ENCODE measurements at regions not wholly inside any gene's neighbourhood (a gene's known extent, or its start where the extent isn't known, plus 50 kb on each side); places are given as distances from the start of the nearest gene placed in this dataset.

DNA sequence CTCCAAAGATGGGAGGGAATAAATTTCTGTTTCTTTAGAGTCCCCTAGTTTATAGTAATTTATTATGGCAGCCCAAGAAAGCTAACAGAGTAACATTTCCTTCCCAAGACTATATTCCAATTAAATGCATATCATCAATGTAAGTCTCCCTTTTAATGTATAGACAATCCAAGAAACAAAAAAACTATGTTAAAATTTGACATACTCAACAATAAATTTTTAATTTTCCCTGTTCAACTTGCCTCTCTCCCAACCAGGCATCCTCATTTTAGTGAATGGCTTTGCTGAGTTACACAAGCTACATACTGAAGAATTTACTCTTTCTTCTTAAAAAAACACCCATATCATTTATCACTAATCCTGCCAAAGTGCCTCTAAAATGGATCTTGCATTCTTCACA is 1357.7 kb downstream of the PCDH9 start:
- DNase-seq: no peak

DNA sequence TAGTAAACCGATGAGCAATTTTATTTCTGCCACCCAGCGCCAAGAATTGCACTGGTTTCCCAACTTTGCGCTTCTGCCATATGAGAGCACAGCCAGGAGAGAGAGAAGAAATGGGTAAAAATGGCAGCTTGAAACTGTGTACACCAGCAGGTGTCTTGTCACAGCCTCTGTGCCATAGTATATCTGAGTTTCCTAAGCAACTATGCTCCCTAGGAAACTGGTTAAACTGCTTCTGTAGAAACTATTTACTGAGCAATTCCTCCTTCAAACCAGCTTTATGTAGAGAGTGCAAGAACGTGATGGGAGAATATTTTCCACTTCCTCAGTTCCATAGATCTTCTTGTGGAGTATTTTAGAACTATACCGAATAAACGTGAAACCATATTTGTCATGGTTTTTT is 1361.3 kb downstream of the PCDH9 start:
- DNase-seq: no peak

DNA sequence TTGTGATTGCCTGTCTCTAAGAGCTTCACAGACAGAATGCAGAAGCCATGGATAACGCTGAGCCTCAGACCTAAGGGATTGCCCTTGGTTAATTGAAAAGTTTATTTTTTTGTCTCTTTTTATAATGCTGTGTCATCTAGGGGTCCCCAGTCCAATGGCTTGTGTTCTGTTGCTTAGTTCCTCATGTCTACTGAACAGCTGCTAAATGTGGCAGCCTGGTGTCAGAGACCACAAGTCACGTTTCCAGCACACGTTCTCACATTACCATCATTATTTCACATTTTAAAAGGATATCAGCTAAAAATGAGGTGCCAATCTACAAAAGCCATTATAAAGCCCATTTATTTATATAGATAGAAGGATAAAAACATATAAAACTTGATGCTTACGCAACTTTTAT is 1362.0 kb downstream of the PCDH9 start:
- DNase-seq: no peak

DNA sequence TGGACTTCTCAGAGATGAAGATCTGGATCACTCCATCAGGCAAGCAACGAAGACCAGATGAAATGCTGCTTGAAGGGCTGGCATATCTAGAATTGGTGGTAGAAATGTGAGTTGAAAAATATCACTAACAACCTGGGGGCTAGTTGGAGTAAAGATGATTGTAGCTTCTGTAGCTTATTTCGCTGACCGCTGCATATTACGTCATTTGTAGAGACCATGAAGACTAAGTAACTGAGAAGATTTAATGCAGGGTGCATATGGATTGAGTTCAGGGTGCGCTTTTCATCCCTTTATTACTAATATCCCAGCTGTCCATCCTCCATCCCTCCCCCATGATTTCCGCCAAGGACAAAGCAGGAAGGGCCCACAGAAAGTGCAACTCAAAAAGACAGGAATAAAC is 1364.0 kb downstream of the PCDH9 start:
- no peak for DNase-seq

DNA sequence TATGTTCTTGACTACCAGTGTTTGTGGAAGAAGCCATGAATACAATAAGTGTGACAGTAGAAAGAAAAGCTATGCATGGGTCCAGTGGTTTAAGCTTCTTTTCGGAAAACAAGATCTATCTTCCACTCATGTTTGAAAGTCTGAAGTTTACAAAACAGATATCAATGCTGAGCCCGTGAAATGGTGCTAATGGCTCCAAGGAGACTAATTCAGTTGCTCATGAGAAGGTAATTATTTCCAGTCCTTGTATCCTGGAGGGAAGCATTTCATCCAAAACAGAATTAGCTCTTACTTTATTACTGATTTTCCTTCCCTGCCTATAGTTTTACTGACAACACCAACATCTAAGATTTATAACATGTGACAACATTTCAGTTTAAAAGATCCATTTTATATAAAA is 1364.9 kb downstream of the PCDH9 start:
- DNase-seq: no peak

DNA sequence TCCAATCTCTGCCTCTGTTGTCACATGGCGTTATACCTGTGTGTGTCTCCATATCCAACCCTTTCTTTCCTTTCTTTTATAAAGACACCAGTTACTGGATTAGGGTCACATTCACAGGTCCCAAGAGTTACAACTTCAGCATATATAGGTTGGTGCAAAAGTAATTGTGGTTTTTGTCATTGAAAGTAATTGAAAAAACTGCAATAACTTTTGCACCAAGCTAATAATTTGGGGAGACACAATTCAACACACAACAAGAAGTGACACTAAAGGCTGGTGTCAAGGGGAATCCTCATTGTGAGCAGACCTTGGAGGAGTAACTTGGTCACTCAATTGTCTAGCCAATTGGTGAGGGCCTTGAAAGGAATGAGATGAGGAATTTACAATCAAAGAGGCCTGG is 1366.1 kb downstream of the PCDH9 start:
- DNase-seq: no peak

DNA sequence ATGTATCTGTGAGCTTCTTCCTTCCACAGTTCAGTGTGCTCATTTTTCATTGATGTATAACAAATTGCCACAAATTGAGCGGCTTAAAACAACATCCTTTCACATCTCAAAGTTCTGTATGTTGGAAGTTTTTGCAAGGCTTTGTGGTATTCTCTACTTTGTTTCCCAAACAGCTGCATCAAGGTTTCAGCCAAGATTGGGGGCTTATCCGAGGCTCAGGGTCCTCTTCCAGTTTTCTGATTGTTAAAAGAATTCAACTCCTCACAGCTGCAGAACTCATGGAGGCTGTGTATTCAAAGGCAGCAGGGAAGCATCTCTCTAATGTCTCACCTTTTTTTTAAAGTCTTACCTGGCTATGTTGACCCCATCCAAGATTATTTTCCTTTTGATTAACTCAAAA is 1369.8 kb downstream of the PCDH9 start:
- DNase-seq: no peak

DNA sequence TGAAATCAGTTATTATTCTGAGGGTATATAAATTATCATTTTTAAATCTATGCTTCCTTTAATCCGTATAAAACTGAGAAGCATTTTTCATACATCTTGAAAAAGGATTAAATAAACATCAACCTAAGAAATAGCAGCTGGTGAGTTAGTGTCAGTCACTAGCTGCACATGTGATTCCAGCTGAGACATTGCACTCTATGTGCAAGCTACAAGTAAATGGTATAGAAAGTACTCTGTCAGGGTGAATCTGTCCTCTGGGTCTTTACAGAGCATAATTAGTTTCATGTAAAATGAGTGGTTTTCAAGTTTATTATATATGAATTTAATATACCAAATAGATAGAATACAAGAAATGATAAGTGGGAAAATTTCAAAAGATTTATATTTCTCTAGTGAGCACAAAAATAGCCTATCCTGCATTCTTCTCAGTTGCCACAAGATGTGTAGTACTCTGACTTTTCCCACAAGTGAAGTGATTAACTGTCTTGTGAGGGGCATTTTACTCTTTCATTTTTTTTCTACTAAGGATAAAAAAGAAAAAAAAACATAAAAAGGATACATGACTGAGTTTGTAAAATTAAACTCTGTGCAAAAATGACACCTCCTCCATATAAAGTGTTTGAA is 1372.1 kb downstream of the PCDH9 start:
- DNase-seq: no peak

DNA sequence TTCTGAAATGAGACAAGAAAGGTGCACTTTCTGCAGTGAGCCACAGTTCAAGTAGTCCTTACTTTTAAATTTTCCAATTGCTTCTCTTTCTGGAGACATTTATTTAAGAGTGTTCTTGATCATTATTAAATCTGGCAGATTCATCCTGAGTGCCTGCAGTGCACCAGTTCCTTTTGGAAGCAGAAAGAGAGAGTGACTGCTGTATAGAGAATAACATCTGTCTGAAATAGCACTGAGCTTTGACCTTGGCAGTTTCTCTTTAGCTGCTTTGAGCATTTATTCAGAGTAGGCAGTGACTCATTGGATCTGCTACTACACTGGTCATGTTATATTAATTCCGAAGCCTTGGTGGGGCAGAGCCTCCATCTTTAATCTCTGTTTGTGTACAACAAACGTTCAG is 1373.7 kb downstream of the PCDH9 start:
- DNase-seq: no peak

DNA sequence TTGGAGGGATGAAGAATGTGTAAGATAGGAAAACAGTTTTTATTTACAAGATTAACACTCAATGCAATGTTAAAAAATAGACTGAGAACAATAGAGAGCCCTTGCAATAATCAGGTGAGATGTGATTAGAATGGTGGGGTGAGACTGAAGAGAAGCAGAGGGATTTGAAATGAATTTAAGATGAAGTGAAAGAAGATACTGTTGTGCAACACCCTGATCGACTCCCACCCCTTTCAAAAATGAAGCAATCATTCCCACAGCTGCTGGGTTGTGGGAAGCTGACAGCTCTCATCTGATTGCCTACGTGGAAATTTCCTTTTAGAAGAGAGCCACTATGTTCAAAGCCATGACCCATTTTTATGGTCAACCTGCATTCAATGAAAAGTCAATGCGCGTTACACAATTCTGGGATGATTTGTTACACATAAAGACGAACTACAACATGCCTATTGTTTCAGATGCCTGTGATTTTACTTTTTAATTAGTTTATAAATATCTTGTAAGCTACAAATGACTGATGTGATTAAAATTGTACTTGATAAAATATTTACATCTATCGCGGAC is 1374.8 kb downstream of the PCDH9 start:
- DNase-seq: no peak

DNA sequence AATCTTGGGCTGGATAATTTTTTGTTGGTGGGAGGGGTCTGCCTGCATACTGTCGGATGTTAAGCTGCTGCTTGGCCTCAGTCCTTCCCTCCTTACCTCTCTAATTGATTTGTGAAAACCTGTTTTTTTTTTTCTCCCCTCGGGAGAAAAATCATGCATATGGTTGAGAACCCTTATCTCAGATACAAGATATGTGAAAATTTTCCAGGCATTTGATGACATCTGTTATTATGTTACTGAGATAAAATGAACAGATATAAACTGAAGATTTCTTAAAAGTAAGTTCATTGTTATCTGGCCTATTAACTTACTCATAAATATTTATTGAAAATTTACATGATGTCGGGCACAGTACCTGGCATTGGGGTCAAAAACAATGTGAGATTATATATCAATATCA is 1375.7 kb downstream of the PCDH9 start:
- no peak for DNase-seq

DNA sequence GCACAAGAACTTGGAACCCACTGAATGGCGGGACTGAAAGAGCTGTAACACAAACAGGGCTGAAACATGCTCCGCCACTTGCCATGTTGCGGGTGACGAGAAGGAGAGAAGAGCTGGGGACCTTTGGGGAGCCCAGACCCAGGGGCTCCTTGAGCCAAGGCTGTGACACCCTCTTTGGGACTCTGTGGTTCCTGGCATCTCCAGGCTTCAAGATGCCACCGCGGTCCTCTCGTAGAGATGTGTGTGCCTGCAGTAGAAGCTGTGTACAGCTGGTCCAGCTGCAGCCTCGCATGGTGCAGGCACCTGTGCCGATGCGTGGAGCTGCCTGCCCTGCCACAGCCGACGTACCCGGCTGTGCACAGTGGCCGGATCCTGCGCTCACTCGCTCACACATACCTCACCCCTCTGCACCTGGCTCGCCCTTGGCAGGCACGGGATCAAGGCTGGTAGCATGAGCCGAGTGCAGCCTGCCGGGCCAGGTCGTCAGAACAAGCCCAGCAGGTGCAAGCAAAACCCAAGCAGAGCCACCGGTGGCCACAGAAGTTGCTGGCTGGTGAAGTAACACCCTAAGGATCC is 1385.8 kb downstream of the PCDH9 start:
- no peak for DNase-seq

DNA sequence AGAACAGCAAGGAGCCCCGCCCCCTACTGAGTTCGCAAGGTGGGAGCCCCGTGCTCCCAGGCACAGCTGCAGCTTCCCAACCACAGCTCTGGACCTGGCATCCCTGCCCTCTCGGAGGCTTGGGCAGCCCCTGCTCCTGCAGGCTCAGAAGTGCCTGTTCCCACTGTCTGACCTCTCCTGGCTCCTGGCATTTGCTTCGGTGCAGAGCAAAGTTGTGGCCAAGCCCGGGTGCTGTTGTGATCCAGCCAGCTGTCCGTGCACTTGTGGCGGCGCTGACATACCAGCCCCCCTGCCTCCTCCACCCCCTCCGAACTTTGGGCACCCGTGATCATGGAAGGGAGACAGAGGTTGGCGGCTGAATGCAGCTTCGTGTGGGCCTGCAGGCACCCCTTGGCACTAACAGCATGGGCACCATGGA is 1386.8 kb downstream of the PCDH9 start:
- DNase-seq: no peak

DNA sequence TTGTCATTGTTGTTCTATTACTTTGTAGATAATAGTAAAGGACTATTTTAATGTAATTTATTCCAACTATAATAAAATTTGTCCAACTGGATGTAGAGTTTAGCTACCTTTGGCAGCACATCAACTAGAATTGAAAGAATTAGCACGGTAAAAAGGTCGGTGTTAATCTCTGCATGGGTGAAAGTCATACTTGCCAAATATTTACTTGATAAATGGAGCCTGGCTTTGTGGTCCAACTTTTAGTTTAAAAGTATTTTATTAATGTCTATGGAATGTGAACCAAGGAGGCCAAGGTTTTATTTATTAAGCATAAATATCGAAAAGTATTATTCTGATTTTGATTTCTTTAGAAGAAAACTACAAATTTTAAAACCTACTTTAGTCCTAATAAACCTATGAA is 1389.0 kb downstream of the PCDH9 start:
- no peak for DNase-seq

DNA sequence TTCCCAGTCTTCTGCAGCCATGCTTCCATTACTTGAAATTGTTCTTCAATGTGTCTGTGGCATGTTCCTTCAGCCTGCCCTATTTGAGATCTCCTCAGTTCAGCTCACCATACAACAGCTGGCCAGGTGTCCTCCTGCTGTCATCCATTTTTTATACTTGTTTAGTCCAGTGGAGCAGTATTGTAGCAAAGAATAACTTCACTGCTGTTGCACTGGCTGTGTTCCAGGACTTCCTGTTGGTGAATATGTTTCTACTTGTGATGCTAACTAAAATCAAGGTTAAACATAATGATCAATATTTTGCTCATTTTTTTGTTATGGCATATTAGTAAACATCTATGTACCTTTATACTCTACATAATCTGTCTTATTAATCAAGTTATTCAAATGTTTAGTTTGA is 1394.1 kb downstream of the PCDH9 start:
- no peak for DNase-seq

DNA sequence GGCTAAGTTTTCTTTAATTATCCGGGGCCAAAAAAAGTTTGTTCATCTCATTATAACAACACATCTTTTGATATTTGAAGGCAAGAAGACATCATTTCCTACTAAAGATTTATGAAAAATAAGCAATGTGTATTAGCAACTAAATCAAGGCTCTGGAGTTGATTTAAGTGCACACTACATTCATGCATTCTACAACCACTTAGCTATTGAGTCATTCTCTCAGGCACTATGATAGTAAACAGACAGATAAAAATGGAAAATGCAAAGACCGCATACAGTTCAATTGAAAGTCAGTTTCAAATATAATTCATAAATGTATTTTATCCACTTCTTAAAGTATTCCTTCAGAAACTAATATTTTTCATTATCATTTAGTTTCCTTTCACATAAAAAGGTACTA is 1395.2 kb downstream of the PCDH9 start:
- no peak for DNase-seq

DNA sequence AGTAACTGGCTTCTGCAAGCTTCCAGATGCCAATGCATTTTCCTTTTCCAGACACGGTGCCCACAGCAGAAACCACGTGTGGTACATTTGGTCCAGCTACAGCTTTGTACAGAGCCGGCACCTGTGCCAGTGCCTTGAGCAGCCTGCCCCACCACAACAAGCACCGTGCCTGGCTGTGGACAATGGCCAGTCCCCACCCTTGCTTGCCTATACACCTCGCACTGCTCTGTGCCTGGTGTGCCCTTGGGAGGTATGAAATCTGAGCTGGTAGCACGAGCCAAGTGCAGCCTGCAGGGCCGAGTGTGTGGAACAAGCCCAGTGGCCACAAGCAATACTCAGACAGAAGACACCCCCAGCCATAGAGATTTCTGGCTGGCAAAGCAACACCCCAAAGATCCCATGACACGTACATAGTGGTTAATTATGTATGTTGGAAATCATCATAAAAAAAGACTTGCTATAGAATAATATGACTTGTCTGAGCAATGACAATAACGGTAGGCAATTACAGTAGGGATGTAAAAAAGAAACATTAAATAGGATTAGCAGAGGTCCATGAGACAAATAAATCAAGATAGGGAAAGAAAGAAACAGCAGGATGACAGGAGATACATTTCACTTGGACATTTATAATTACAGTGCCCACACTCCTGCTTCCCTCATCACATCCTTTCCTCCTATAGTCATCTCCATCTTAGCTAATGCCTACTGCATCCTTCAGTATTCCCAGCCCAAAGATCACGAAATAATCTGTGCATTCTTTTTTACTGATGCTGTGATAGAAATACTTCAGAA is 1399.5 kb downstream of the PCDH9 start:
- DNase-seq: no peak

DNA sequence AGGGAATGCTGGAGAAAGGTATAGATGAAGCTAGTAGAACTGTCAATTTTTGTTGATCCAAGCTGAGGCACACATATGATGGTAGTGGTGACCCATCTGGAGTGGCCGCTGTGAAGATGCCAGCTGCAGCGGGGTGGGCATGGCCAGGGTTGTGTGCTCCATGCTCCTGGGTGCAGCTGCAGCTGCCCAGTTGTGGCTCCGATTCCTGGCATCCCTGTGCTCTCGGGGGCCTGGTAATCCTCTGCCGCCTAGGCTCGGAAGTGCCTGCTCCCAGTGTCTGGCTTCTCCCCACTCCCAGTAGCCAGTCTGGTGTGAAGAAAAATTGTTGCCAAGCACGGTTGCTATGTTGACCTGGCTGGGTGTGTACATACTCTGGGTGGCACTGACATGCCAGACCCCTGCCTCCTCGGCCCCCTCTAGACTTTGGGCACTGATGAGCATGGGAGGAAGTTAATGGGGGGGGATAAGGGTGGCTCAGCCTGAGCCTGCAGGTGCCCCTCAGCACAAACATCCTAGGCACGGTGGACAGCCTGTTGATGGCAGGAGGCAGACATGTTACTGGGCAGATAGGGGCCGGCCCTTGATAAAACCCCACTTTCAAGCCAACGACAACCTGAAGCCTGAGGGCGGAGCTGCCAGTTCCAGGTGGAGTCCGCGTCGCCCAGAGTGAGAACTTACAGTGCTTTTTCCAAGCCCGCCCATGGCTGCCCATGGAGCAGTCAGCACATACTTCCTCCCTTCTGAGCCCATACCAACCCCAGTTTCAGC is 1400.7 kb downstream of the PCDH9 start:
- no peak for DNase-seq

DNA sequence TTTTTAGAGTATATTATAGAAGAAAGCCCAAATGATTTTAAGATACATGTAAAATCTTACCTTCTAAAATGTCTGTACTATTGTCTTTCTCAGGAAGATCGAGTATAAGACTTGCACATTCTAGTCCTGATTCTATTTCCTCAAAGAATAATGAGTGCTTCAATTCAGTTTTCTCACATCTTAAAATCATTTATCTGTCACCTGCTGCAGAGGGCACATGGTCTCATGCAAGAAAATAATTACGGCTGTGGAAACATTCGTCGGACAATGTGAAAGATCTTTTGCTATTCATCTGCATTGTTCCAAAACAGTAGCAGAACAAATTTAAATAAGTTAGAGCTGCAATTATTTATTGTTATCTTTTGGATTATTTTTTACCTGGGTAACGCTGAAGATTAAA is 1403.5 kb downstream of the PCDH9 start:
- DNase-seq: no peak

DNA sequence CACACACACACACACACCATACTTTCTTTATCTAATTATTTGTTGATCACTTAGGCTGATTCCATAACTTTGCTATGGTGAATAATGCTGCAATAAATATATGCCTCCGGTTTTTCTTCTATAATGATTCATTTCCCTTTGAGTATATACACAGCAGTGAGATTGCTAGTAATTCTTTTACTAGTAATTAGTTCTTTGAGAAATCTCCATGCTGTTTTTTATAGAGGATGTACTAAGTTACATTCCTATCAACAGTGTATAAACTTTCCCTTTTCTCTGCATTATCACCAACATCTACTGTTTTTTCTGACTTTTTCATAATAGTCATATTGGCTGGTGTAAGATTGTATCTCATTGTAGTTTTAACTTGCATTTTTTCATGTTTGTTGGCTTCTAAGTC is 1405.1 kb downstream of the PCDH9 start:
- no peak for DNase-seq

DNA sequence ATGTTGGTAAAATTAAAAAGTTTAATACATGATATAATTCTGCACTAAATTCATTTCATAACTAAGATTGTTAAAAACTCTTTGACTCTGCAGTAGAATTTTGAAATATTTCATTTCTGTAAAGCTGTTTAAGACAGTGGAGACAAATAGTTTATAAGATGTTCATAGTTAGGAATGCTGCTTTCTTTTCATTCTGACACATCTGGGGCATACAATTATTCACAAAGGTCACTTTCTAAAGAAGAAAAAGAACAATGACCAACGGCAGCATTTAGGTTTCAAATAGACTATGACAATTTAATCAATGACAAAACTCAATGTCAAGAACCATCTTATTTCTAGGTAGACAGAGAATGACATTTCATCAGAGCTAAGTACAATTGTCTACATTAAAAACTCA is 1422.1 kb downstream of the PCDH9 start:
- DNase-seq: no peak

DNA sequence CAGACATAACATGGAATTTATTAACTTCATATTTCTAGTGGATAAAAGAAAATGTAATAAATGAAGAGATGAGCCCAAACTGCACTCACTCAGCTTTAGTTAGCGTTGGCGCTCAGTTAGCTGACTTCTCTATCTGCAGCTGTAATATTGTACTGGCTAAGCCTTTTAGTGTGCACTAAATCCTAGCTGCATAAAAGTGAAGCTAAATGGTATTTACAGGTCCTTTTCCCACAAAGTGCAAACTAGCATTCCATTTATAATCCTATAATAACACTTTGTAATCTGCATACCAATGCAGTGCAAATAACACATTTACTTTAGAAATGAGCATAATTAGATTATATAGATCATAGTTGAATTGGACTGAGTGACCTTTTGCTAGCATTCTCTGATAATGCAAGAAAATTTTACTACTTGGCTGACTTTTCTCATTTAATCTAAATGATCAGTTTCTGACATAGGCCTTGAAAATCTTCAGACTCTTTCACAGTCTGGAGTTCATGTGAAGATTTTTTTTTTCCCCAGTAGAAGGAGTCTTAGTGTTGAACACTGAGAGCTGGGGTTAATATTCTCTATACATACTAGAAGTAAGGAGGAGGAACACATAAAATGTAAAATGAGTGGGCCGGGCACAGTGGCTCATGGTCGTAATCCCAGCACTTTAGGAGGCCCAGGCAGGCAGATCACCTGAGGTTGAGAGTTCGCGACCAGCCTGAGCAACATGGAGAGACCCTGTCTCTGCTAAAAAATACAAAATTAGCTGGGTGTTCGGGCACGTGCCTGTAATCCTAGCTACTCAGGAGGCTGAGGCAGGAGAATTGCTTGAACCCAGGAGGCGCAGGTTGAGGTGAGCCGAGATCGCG is 1426.4 kb downstream of the PCDH9 start:
- no peak for DNase-seq
